ENCODE measurements at regions not wholly inside any gene's neighbourhood (a gene's known extent, or its start where the extent isn't known, plus 50 kb on each side); places are given as distances from the start of the nearest gene placed in this dataset.
"Not testable (repeated sequence)": the region's sequence is repeated elsewhere in the genome, so short reads cannot be mapped to it uniquely, and the experiment has no call there.

GRCh38 chr4:118504927-118505326, 152.1 kb upstream of the PRSS12 start:
- TF ChIP-seq, protein P1, sequence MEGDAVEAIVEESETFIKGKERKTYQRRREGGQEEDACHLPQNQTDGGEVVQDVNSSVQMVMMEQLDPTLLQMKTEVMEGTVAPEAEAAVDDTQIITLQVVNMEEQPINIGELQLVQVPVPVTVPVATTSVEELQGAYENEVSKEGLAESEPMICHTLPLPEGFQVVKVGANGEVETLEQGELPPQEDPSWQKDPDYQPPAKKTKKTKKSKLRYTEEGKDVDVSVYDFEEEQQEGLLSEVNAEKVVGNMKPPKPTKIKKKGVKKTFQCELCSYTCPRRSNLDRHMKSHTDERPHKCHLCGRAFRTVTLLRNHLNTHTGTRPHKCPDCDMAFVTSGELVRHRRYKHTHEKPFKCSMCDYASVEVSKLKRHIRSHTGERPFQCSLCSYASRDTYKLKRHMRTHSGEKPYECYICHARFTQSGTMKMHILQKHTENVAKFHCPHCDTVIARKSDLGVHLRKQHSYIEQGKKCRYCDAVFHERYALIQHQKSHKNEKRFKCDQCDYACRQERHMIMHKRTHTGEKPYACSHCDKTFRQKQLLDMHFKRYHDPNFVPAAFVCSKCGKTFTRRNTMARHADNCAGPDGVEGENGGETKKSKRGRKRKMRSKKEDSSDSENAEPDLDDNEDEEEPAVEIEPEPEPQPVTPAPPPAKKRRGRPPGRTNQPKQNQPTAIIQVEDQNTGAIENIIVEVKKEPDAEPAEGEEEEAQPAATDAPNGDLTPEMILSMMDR (IDR thresholded peaks at IDR 0.05) = not testable (repeated sequence)
- TF ChIP-seq EZH2 (IDR thresholded peaks at IDR 0.05; ENCODE audit: borderline replicate concordance, insufficient read depth, low read depth, low read length, poor library complexity, severe bottlenecking) = not testable (repeated sequence)

Data from B cell (primary cell).